Caco-2 (cell line): ENCODE measurements at regions not wholly inside any gene's neighbourhood (a gene's known extent, or its start where the extent isn't known, plus 50 kb on each side); places are given as distances from the start of the nearest gene placed in this dataset.

Experiments
- BruUV-seq: library from RNA; stranded (reverse); fragments of 400-500 nt; replicated peaks from 2 replicates; lab custom pipeline; 2021; lab: Mats Ljungman, UMichigan
- CTCF ChIA-PET: fragments of 300-600 bp; sonication (Branson Sonifier 250); formaldehyde crosslinking; loops from one replicate; lab custom pipeline; 2022; ENCODE audit warnings: antibody characterized with exemption; lab: Charles Lee
- POLR2A ChIA-PET: fragments of 300-600 bp; sonication (Branson Sonifier 250); formaldehyde crosslinking; loops from one replicate; lab custom pipeline; 2022; ENCODE audit warnings: antibody characterized with exemption; lab: Charles Lee
- DNase-seq, 2 experiments: peaks; one replicate each; pipeline versions ENCODE4 v3.0.0 to v3.0.0-alpha.2; 2020 to 2022
- H3K27me3 ChIP-seq: replicated peaks from 2 replicates; pipeline ENCODE4 v1.6.0; 2011; ENCODE audit warnings: low read length; ENCODE audit not compliant: control insufficient read depth, insufficient read depth
- H3K36me3 ChIP-seq: 2 replicates; pipeline ENCODE4 v1.5.1; 2011; ENCODE audit warnings: low read length; ENCODE audit not compliant: control insufficient read depth, insufficient read depth
- H3K4me1 ChIP-seq: fragments of 250-450 bp; sonication (Bioruptor Pico); 2 replicates; pipeline ENCODE4 v1.5.1; 2020; ENCODE audit warnings: mild to moderate bottlenecking
- H3K4me3 ChIP-seq: 2 replicates; pipeline ENCODE4 v1.5.1; 2011; ENCODE audit warnings: low read depth, mild to moderate bottlenecking, control low read depth, low read length
- H3K9me3 ChIP-seq: fragments of 250-450 bp; sonication (Bioruptor Pico); 2 replicates; pipeline ENCODE4 v1.5.1; 2020; ENCODE audit warnings: mild to moderate bottlenecking, moderate library complexity
- H3K27ac Mint-ChIP-seq: one replicate; pipeline ENCODE4 v1.8.0; 2022; ENCODE audit warnings: mixed read lengths; ENCODE audit not compliant: unreplicated experiment
- H3K27me3 Mint-ChIP-seq: one replicate; pipeline ENCODE4 v1.8.0; 2022; ENCODE audit warnings: mixed read lengths; ENCODE audit not compliant: insufficient read depth, unreplicated experiment
- H3K36me3 Mint-ChIP-seq: one replicate; pipeline ENCODE4 v1.8.0; 2022; ENCODE audit warnings: mild to moderate bottlenecking, mixed read lengths; ENCODE audit not compliant: insufficient read depth, unreplicated experiment
- H3K4me1 Mint-ChIP-seq: one replicate; pipeline ENCODE4 v1.8.0; 2022; ENCODE audit warnings: low read depth, mixed read lengths; ENCODE audit not compliant: unreplicated experiment
- H3K4me3 Mint-ChIP-seq: one replicate; pipeline ENCODE4 v1.8.0; 2022; ENCODE audit warnings: mild to moderate bottlenecking, moderate library complexity, mixed read lengths; ENCODE audit not compliant: unreplicated experiment
- H3K9me3 Mint-ChIP-seq: one replicate; pipeline ENCODE4 v1.8.0; 2022; ENCODE audit warnings: mixed read lengths; ENCODE audit not compliant: unreplicated experiment
- CTCF ChIP-seq, 2 experiments: fragments of 200-600 bp in 1 of 2; IDR thresholded peaks; 1 replicate in 1 of 2; 2 replicates in 1 of 2; pipeline versions ENCODE4 v1.5.1 to v1.8.0; 2011 to 2022; ENCODE audit warnings: antibody characterized with exemption in 1 of 2, control low read depth in 1 of 2, inconsistent platforms in 1 of 2, low read depth in 1 of 2, low read length in 1 of 2, mild to moderate bottlenecking in 1 of 2, moderate library complexity in 1 of 2; ENCODE audit not compliant: insufficient read depth in 1 of 2, severe bottlenecking in 1 of 2, unreplicated experiment in 1 of 2
- intact Hi-C: fragments of 100-400 bp; cut with micrococcal nuclease; formaldehyde crosslinking; loops from one replicate; pipeline ENCODE4 v1.10.0; 2022; ENCODE audit not compliant: unreplicated experiment

- H3K4me1 ChIP-seq, result peaks cover 21% of the 10 kb centered on the region
- Mint-ChIP-seq H3K36me3 (no peaks in the 10 kb centered on the region), H3K27me3 (no peaks in the 10 kb centered on the region), H3K27ac (no peak overlapping the region), H3K9me3 (peaks cover 8% of the 10 kb centered on the region), H3K4me1 (peaks cover 10% of the 10 kb centered on the region), H3K4me3 (no peak overlapping the region)
- ChIA-PET CTCF (no interaction called here), POLR2A (no interaction called here)
- no peaks in the 10 kb centered on the region for H3K27me3 ChIP-seq
- H3K36me3 ChIP-seq, result no peaks in the 10 kb centered on the region
- intact Hi-C loops, result no loop called here
- TF ChIP-seq CTCF (IDR thresholded peaks at IDR 0.05; ENCODE audit: insufficient read depth in 1 of 2, low read depth in 1 of 2, low read length in 1 of 2, severe bottlenecking in 1 of 2, unreplicated experiment in 1 of 2), result no peak
- no peak overlapping the region for H3K4me3 ChIP-seq
- BruUV-seq, result no TSS peak
- H3K9me3 ChIP-seq, result no peaks in the 10 kb centered on the region
- DNase-seq, result no peak
Measured at GRCh38 chr20:11867291-11867919, 50.3 kb upstream of the BTBD3 start.
